ENCODE measurements at regions not wholly inside any gene's neighbourhood (a gene's known extent, or its start where the extent isn't known, plus 50 kb on each side); places are given as distances from the start of the nearest gene placed in this dataset.

DNA sequence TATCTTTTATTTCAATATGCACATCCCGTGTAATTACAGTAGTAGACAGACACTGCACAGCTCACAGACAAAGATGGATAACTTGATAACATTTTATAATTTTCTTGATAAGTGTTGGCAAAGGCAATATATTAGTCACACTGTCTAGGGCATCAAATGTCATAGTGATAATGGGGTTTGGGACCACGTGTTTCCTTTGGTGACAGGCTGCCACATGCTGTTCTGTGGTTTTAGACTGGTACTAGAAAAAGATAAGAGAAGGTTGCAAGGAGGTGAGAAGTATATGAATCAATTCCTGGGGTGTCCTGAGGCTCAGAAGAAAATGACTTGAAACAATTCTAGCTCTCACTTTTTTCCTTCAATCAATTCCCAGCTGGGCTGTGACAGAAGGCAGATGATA, 258.8 kb upstream of the CHD1 start:
- BruUV-seq (replicated peaks): no TSS peak
- H3K79me2 ChIP-seq (ENCODE audit: insufficient read depth, low read depth, low read length): no peaks in the 10 kb centered on the region
- no peaks in the 10 kb centered on the region for H3K9me2 ChIP-seq (ENCODE audit: insufficient read depth, low read length)
- no peaks in the 10 kb centered on the region for H3K36me3 ChIP-seq (ENCODE audit: insufficient read depth, low read length)
- H3K9me3 ChIP-seq (ENCODE audit: low read length): no peaks in the 10 kb centered on the region
- H3K27ac ChIP-seq (ENCODE audit: low read depth, low read length, poor library complexity, severe bottlenecking): no peak overlapping the region
- ChIA-PET CTCF (ENCODE audit: unreplicated experiment) (no interaction called here), POLR2A (interaction anchor here (1.2 kb wide), 1 partner anchor 38 kb away, joined by 3 read pairs; no protein-coding TSS in a partner anchor)
- no peaks in the 10 kb centered on the region for H4K20me1 ChIP-seq (ENCODE audit: insufficient read depth, low read length)
- DNase-seq (ENCODE audit: low spot score): no peak
- no peaks in the 10 kb centered on the region for H3K4me1 ChIP-seq (ENCODE audit: insufficient read depth, low read length, poor library complexity, severe bottlenecking)
- TF ChIP-seq EZH2phosphoT487 (IDR thresholded peaks at IDR 0.05; ENCODE audit: borderline replicate concordance, low read depth, low read length): no peak
- TF ChIP-seq, protein P1, sequence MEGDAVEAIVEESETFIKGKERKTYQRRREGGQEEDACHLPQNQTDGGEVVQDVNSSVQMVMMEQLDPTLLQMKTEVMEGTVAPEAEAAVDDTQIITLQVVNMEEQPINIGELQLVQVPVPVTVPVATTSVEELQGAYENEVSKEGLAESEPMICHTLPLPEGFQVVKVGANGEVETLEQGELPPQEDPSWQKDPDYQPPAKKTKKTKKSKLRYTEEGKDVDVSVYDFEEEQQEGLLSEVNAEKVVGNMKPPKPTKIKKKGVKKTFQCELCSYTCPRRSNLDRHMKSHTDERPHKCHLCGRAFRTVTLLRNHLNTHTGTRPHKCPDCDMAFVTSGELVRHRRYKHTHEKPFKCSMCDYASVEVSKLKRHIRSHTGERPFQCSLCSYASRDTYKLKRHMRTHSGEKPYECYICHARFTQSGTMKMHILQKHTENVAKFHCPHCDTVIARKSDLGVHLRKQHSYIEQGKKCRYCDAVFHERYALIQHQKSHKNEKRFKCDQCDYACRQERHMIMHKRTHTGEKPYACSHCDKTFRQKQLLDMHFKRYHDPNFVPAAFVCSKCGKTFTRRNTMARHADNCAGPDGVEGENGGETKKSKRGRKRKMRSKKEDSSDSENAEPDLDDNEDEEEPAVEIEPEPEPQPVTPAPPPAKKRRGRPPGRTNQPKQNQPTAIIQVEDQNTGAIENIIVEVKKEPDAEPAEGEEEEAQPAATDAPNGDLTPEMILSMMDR (conservative IDR thresholded peaks at IDR 0.05; ENCODE audit: low read length): no peak
- no peak overlapping the region for H3K4me3 ChIP-seq (ENCODE audit: low read depth, low read length, poor library complexity, severe bottlenecking)
- intact Hi-C loops (cut with micrococcal nuclease; ENCODE audit: unreplicated experiment): no loop called here
- no peak overlapping the region for H3K4me2 ChIP-seq (ENCODE audit: low read length)
- no peak overlapping the region for H2AFZ ChIP-seq (ENCODE audit: low read length)

DNA sequence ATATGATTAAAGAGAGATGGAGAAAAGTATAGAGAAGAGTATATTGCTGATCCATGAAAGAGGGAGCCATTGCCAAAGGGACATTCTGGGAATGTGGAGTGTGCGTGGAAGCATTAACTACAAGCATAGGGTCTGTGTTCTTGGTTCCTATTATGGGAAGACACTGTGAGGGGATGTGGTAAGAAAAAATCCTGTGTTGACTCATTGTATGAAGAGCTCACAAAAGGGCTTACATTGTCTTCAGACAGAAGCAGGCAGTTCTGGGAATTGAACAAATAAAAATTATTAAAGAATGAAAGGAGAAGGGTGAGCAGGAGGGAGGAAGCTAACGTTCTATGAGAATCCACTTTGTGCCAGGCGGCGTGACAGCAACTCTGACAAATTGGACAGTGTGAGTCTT, 250.4 kb upstream of the CHD1 start:
- no peak for DNase-seq (ENCODE audit: low spot score)
- TF ChIP-seq, protein P1 (conservative IDR thresholded peaks at IDR 0.05; ENCODE audit: low read length): no peak
- TF ChIP-seq EZH2phosphoT487 (IDR thresholded peaks at IDR 0.05; ENCODE audit: borderline replicate concordance, low read depth, low read length): no peak
- H3K9me3 ChIP-seq (ENCODE audit: low read length): no peaks in the 10 kb centered on the region
- intact Hi-C loops (cut with micrococcal nuclease; ENCODE audit: unreplicated experiment): no loop called here
- H3K9me2 ChIP-seq (ENCODE audit: insufficient read depth, low read length): no peaks in the 10 kb centered on the region
- BruUV-seq (replicated peaks): no TSS peak
- ChIA-PET CTCF (ENCODE audit: unreplicated experiment) (no interaction called here), POLR2A (no interaction called here)
- H3K36me3 ChIP-seq (ENCODE audit: insufficient read depth, low read length): no peaks in the 10 kb centered on the region
- no peaks in the 10 kb centered on the region for H3K79me2 ChIP-seq (ENCODE audit: insufficient read depth, low read depth, low read length)
- no peak overlapping the region for H3K4me3 ChIP-seq (ENCODE audit: low read depth, low read length, poor library complexity, severe bottlenecking)
- no peaks in the 10 kb centered on the region for H4K20me1 ChIP-seq (ENCODE audit: insufficient read depth, low read length)
- H3K4me2 ChIP-seq (ENCODE audit: low read length): no peak overlapping the region
- no peaks in the 10 kb centered on the region for H3K4me1 ChIP-seq (ENCODE audit: insufficient read depth, low read length, poor library complexity, severe bottlenecking)
- H2AFZ ChIP-seq (ENCODE audit: low read length): no peak overlapping the region
- no peak overlapping the region for H3K27ac ChIP-seq (ENCODE audit: low read depth, low read length, poor library complexity, severe bottlenecking)

DNA sequence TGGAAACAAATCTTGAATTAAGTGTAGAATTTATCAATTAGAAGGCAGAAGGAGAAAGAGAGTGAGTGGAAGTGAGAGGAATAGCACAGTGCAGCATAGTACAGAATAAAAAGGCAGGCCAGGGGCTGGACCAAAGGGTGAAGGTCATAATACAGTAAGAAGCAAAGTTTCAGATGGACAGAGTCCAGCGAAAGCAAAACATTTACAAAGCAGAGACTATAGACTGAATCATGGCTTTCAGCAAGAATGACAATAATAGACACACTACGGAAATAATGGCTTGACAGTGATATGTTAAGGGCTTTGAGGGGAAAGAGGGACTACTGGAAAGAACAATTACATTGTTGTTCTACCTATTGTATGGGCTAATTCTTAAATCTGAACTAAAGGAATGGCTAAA, 249.0 kb upstream of the CHD1 start:
- Histone ChIP-seq H3K4me3 (ENCODE audit: low read depth, low read length, poor library complexity, severe bottlenecking) (no peak overlapping the region), H3K9me2 (ENCODE audit: insufficient read depth, low read length) (no peaks in the 10 kb centered on the region), H3K27ac (ENCODE audit: low read depth, low read length, poor library complexity, severe bottlenecking) (no peak overlapping the region), H3K4me1 (ENCODE audit: insufficient read depth, low read length, poor library complexity, severe bottlenecking) (no peaks in the 10 kb centered on the region), H3K9me3 (ENCODE audit: low read length) (no peaks in the 10 kb centered on the region), H3K79me2 (ENCODE audit: insufficient read depth, low read depth, low read length) (no peaks in the 10 kb centered on the region), H2AFZ (ENCODE audit: low read length) (no peak overlapping the region), H3K36me3 (ENCODE audit: insufficient read depth, low read length) (no peaks in the 10 kb centered on the region), H4K20me1 (ENCODE audit: insufficient read depth, low read length) (no peaks in the 10 kb centered on the region), H3K4me2 (ENCODE audit: low read length) (no peak overlapping the region)
- TF ChIP-seq EZH2phosphoT487 (IDR thresholded peaks at IDR 0.05; ENCODE audit: borderline replicate concordance, low read depth, low read length): no peak
- intact Hi-C loops (cut with micrococcal nuclease; ENCODE audit: unreplicated experiment): no loop called here
- CTCF ChIA-PET (ENCODE audit: unreplicated experiment): no interaction called here
- POLR2A ChIA-PET: no interaction called here
- no TSS peak for BruUV-seq (replicated peaks)
- no peak for DNase-seq (ENCODE audit: low spot score)
